Adrenal gland (tissue), 9 donors: ENCODE measurements at regions not wholly inside any gene's neighbourhood (a gene's known extent, or its start where the extent isn't known, plus 50 kb on each side); places are given as distances from the start of the nearest gene placed in this dataset.

ENCODE experiments used
- DNase-seq, 7 donors: peaks; one replicate each; pipeline ENCODE4 v3.0.0-alpha.2; 2019 to 2020
- H3K27ac ChIP-seq, 5 donors: fragments of 200-600 bp; sonication (generic) in 4 of 5; 1 replicate in 3 of 5; 2 replicates in 2 of 5; pipeline versions ENCODE4 v1.5.1 to v1.8.0; 2016 to 2020; ENCODE audit warnings: mild to moderate bottlenecking in 1 of 5
- H3K27me3 ChIP-seq: fragments of 200-600 bp; 2 replicates; pipeline ENCODE4 v1.8.0; 2021
- H3K36me3 ChIP-seq, 2 donors: fragments of 200-600 bp; replicated peaks in 1 of 2; 1 replicate in 1 of 2; 2 replicates in 1 of 2; pipeline versions ENCODE4 v1.5.1 to v1.8.0; 2018 to 2022
- H3K4me1 ChIP-seq, 2 donors: fragments of 200-600 bp; replicated peaks in 1 of 2; 1 replicate in 1 of 2; 2 replicates in 1 of 2; pipeline versions ENCODE4 v1.5.1 to v1.8.0; 2018 to 2021
- H3K4me3 ChIP-seq, 4 donors: fragments of 200-600 bp; sonication (generic) in 3 of 4; one replicate each; pipeline ENCODE4 v1.5.1; 2016 to 2018
- H3K9me3 ChIP-seq, 3 donors: fragments of 200-600 bp; sonication (generic) in 1 of 3; replicated peaks in 1 of 3; 1 replicate in 2 of 3; 2 replicates in 1 of 3; pipeline versions ENCODE4 v1.5.1 to v1.8.0; 2016 to 2021
- POLR2A ChIP-seq, 2 donors: fragments of 450-650 bp; IDR thresholded peaks; one replicate each; pipeline ENCODE4 v1.6.1; 2017; ENCODE audit warnings: antibody characterized with exemption in 2 of 2, mild to moderate bottlenecking in 2 of 2, moderate library complexity in 1 of 2
- WGBS, 4 donors: extraction: QIAGEN DNeasy Blood & Tissue Kit in 2 of 4; methylation state at CpG; one replicate each; pipeline versions ENCODE4 v1.1.5 to v1.1.7; 2013 to 2017; 5-methylcytosine and 5-hydroxymethylcytosine counted together
- intact Hi-C, 2 donors: fragments of 100-400 bp; cut with DNase I; formaldehyde crosslinking; loops; one replicate each; pipeline versions ENCODE4 v1.14.1 to v1.15.0; 2022 to 2023
- TF ChIP-seq, protein P1 (sequence below), 6 experiments: fragments of 450-650 bp in 4 of 6; fragments of 200-600 bp in 2 of 6; sonication (generic) in 1 of 6; IDR thresholded peaks; 1 replicate in 5 of 6; 2 replicates in 1 of 6; pipeline versions ENCODE4 v1.5.1 to v1.8.0; 2016 to 2021; ENCODE audit warnings: antibody characterized with exemption in 6 of 6, mild to moderate bottlenecking in 2 of 6, moderate library complexity in 1 of 6
- donor health status: healthy with polysubstance abuse.
- donor health status: Bipolar disorder and iron deficiency.
- donor health status: DM: yes; HTN: yes; CAD: no.
- donor health status: DM: no; HTN: no; CAD: no.
- donor health status: DM: no; HTN: no; CAD: no.

DNA sequence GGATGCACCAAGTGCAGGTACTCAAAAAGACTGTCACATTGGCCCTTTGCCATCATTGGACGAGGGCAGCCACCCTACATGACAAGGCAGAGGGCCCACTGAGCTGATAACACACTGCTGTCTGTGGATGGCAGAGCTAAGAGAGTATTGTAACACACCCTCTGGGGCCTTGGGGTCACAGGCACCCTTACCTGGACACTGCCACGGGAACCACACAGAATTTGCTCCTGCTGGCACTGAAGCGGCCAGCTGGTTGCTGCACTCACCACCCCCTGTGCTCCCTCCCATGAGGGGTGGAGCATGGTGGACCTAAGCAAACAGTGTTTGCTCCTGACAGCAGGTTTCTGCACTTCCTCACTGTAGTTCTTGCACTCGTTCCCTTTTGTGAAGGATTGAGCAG, 208.2 kb upstream of the SGO1 start:
- Histone ChIP-seq H3K9me3 (no peaks in the 10 kb centered on the region), H3K27me3 (no peaks in the 10 kb centered on the region), H3K36me3 (no peaks in the 10 kb centered on the region), H3K27ac (no peak overlapping the region), H3K4me1 (no peaks in the 10 kb centered on the region), H3K4me3 (no peak overlapping the region)
- 73 to 87% (median 78%) methylated on average over 2 to 4 of the region's 4 CpGs for WGBS, 4 donors
- intact Hi-C loops: no loop called here
- TF ChIP-seq, protein P1, sequence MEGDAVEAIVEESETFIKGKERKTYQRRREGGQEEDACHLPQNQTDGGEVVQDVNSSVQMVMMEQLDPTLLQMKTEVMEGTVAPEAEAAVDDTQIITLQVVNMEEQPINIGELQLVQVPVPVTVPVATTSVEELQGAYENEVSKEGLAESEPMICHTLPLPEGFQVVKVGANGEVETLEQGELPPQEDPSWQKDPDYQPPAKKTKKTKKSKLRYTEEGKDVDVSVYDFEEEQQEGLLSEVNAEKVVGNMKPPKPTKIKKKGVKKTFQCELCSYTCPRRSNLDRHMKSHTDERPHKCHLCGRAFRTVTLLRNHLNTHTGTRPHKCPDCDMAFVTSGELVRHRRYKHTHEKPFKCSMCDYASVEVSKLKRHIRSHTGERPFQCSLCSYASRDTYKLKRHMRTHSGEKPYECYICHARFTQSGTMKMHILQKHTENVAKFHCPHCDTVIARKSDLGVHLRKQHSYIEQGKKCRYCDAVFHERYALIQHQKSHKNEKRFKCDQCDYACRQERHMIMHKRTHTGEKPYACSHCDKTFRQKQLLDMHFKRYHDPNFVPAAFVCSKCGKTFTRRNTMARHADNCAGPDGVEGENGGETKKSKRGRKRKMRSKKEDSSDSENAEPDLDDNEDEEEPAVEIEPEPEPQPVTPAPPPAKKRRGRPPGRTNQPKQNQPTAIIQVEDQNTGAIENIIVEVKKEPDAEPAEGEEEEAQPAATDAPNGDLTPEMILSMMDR (IDR thresholded peaks at IDR 0.05): no peak
- no peak for TF ChIP-seq POLR2A (IDR thresholded peaks at IDR 0.05)
- no peak for DNase-seq

DNA sequence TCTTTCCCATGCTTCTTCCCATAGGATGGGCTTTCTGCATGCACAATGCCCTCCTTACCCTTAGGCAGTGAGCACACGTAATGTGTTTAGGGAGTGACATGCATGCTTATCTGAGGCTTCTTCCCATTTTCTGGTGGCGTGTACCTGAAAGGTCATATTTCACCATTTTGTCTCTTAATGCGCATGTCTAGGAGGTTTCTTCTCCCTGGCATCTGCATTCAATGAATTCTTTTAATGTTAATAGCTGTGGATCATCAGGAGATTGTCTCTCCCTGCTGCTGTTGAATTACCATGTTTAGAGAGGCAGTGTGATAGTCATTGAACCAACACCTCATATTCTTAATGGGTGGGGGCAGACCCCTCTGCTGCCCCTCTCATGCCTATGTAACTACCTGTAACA, 205.6 kb upstream of the SGO1 start:
- H3K4me3 ChIP-seq: no peak overlapping the region
- WGBS, 4 donors: 57 to 70% (median 64%) methylated on average over 3 of the region's 3 CpGs

DNA sequence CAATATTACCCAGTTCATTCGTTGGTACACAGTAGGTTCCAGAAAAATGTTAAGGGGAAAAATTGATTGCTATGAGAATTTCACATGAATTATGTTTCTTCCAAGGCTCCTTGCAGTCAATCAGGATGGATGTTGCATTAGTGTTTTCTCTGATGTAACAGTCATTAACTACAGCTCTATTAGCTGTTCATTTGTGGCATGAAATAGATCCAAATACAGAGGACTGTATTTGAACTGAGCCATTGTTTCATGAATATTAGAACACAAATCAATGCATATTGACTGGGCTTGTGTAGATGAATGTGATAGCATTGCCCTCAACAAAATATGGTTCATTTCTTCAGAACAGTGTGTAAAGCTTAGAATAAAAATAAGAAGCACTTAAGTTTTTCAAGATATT, 203.0 kb upstream of the SGO1 start:
- TF ChIP-seq, protein P1 (IDR thresholded peaks at IDR 0.05): no peak
- no peaks in the 10 kb centered on the region for H3K9me3 ChIP-seq
- 51 to 71% (median 55%) methylated on average over 1 of the region's 1 CpG for WGBS, 4 donors
- no peak overlapping the region for H3K27ac ChIP-seq
- H3K4me1 ChIP-seq: no peaks in the 10 kb centered on the region
- no peak overlapping the region for H3K4me3 ChIP-seq
- intact Hi-C loops: loop anchor here in 1 of 2 donors (10.0 kb wide), 1 partner anchor 484 kb away; no protein-coding TSS in a partner anchor
- no peaks in the 10 kb centered on the region for H3K27me3 ChIP-seq
- no peak for DNase-seq
- H3K36me3 ChIP-seq: no peaks in the 10 kb centered on the region

More for the DNA sequence above, 205.6 kb upstream of the SGO1 start:
- Histone ChIP-seq H3K27ac (no peak overlapping the region), H3K36me3 (no peaks in the 10 kb centered on the region), H3K4me1 (no peaks in the 10 kb centered on the region), H3K9me3 (no peaks in the 10 kb centered on the region), H3K27me3 (no peaks in the 10 kb centered on the region)
- intact Hi-C loops: no loop called here
- TF ChIP-seq POLR2A (IDR thresholded peaks at IDR 0.05): no peak
- TF ChIP-seq, protein P1 (IDR thresholded peaks at IDR 0.05): no peak
- DNase-seq: no peak

DNA sequence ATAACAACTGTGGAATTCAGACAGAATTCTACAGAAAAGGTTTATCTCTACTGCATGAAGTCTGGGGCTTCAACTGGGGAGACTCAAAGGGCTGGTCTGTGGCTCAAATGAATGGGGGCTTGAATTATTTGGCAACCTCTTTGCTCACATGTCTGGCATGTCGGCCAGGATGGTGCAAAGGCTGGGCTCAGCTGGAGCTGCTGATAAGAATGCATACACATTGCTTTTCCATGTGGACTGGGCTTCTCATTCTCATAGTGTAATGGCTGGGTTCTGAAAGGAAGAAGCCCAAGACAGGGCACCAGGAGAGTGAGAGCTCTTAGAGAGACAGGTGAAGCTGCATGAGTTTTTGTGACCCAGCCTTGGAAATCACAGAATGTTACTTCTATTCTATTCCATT, 194.3 kb upstream of the SGO1 start:
- H3K9me3 ChIP-seq: no peaks in the 10 kb centered on the region
- H3K36me3 ChIP-seq: no peaks in the 10 kb centered on the region
- no peak for TF ChIP-seq POLR2A (IDR thresholded peaks at IDR 0.05)
- TF ChIP-seq, protein P1 (IDR thresholded peaks at IDR 0.05): no peak
- H3K27ac ChIP-seq: no peak overlapping the region
- H3K27me3 ChIP-seq: no peaks in the 10 kb centered on the region
- 42 to 74% (median 64%) methylated on average over 1 of the region's 1 CpG for WGBS, 4 donors
- H3K4me3 ChIP-seq: no peak overlapping the region
- DNase-seq: no peak
- intact Hi-C loops: loop anchor here in 1 of 2 donors (10.0 kb wide), 1 partner anchor 475 kb away; no protein-coding TSS in a partner anchor
- H3K4me1 ChIP-seq: peaks cover 0 to 7% of the 10 kb centered on the region in 2 donors
